Fibroblast of mammary gland (primary cell): ENCODE measurements at regions not wholly inside any gene's neighbourhood (a gene's known extent, or its start where the extent isn't known, plus 50 kb on each side); places are given as distances from the start of the nearest gene placed in this dataset.

Experiments
- DNase-seq: peaks from one replicate; pipeline ENCODE4 v3.0.0-alpha.2; 2010; ENCODE audit warnings: low read depth
- H3K4me3 ChIP-seq: 2 replicates; pipeline ENCODE4 v1.5.1; 2011; ENCODE audit warnings: low read depth, mild to moderate bottlenecking, low read length, moderate library complexity; ENCODE audit not compliant: control insufficient read depth
- CTCF ChIP-seq: conservative IDR thresholded peaks from 2 replicates; pipeline ENCODE4 v1.5.1; 2011; ENCODE audit warnings: low read depth, low read length, inconsistent platforms; ENCODE audit not compliant: control insufficient read depth, insufficient read depth

DNA sequence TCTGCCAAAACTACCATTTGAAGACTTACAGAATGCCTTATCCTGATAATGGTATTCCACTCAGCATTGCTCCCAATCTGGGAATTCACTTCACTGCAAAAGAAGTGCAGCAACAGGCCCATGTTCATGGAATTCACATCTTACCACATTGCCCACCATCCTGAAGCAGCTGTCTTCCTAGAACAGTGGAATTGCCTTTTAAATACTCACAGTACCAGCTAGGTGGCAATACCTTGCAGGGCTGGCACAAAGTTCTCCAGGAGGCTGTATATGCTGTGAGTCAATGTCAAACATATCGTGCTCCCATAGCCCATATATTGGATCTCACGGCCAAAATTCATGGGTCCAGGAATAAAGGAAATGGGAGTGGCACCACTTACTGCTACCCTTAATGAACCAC, 83.8 kb upstream of the PLEKHG7 start:
- no peak overlapping the region for H3K4me3 ChIP-seq
- no peak for TF ChIP-seq CTCF
- DNase-seq = no peak

- H3K4me3 ChIP-seq = no peak overlapping the region
- no peak for DNase-seq
- no peak for TF ChIP-seq CTCF
These were observed 87.1 kb upstream of the PLEKHG7 start for GRCh38 chr12:92615703-92616102.

- no peak overlapping the region for H3K4me3 ChIP-seq
- no peak for DNase-seq
These were observed 87.7 kb upstream of the PLEKHG7 start for GRCh38 chr12:92615086-92615485.

GRCh38 chr12:92614502-92614901, 88.3 kb upstream of the PLEKHG7 start:
- no peak overlapping the region for H3K4me3 ChIP-seq
- DNase-seq = no peak
- TF ChIP-seq CTCF = no peak

More at GRCh38 chr12:92615086-92615485, 87.7 kb upstream of the PLEKHG7 start:
- no peak for TF ChIP-seq CTCF

DNA sequence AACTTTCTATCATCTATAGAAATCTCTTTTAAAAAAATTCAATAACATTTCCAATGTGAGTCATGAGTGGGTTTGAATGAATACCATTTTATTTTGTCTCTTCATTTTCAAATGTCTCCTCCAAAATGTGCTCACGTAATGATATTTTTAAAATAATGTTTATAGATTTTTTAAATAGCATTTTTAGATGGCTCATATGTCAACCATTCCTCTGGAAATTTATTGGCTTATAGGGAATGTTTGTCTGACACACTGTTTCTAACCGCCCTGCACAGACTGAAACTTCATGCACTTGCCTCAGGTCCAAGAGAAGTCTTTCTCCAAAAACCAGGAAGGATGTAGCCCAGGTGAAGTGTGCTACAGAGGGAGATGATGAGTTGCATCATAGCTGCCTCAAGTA, 88.8 kb upstream of the PLEKHG7 start:
- DNase-seq = no peak
- TF ChIP-seq CTCF = no peak
- H3K4me3 ChIP-seq = no peak overlapping the region

DNA sequence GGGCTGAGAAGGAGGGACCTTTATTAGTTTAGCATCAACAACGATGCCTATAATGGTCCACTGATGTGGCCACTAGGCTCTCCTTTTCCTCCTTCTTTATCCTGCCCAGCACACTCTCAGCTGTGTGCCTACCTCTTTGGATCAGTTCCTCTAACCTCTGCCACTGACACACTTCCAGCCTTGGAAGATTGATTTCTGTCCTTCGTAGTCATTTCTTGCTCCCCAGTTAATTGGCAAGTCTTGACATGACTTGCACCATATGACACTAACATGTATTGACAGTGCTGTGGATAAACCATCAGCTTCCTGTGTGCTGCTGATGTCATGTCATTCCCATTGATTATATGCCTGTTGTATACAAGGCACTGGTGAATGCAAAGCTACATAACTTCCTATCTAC, 90.2 kb upstream of the PLEKHG7 start:
- no peak for TF ChIP-seq CTCF
- no peak for DNase-seq
- no peak overlapping the region for H3K4me3 ChIP-seq
